Inflammatory macrophage (primary cell): ENCODE measurements at regions not wholly inside any gene's neighbourhood (a gene's known extent, or its start where the extent isn't known, plus 50 kb on each side); places are given as distances from the start of the nearest gene placed in this dataset.
"Not testable (repeated sequence)": the region's sequence is repeated elsewhere in the genome, so short reads cannot be mapped to it uniquely, and the experiment has no call there.

Experiments
- DNase-seq, 2 donors: peaks; one replicate each; pipeline ENCODE4 v3.0.0-alpha.2; 2020 to 2022

- no peak for DNase-seq
Measured at GRCh38 chr4:122973465-122973864, 51.1 kb upstream of the NUDT6 start.

- no peak for DNase-seq
Measured at GRCh38 chr4:122976111-122976510, 53.7 kb upstream of the NUDT6 start.

GRCh38 chr4:122977103-122977502 is 54.7 kb upstream of the NUDT6 start:
- no peak for DNase-seq

GRCh38 chr4:122978109-122978508 is 55.7 kb upstream of the NUDT6 start:
- DNase-seq, result no peak

GRCh38 chr4:122978789-122979188 is 56.4 kb upstream of the NUDT6 start:
- no peak for DNase-seq

GRCh38 chr4:122980860-122981259 is 58.5 kb upstream of the NUDT6 start:
- DNase-seq, result no peak

- no peak for DNase-seq
Measured at GRCh38 chr4:122988696-122989095, 66.3 kb upstream of the NUDT6 start.

GRCh38 chr4:122990891-122991290 is 68.5 kb upstream of the NUDT6 start:
- DNase-seq, result no peak

- no peak for DNase-seq
Measured at GRCh38 chr4:122992057-122992456, 69.7 kb upstream of the NUDT6 start.

GRCh38 chr4:122992641-122993040 is 70.2 kb upstream of the NUDT6 start:
- DNase-seq, result no peak

GRCh38 chr4:122996350-122996749 is 74.0 kb upstream of the NUDT6 start:
- DNase-seq, result no peak

- DNase-seq, result no peak
Measured at GRCh38 chr4:122997463-122998101, 75.2 kb upstream of the NUDT6 start.

- DNase-seq, result not testable (repeated sequence)
Measured at GRCh38 chr4:123004079-123004478, 81.7 kb upstream of the NUDT6 start.

GRCh38 chr4:123005126-123005525 is 82.7 kb upstream of the NUDT6 start:
- DNase-seq, result not testable (repeated sequence)

GRCh38 chr4:123007679-123008078 is 85.3 kb upstream of the NUDT6 start:
- no peak for DNase-seq

GRCh38 chr4:123012416-123012815 is 90.0 kb upstream of the NUDT6 start:
- DNase-seq, result not testable (repeated sequence)

GRCh38 chr4:123014038-123014437 is 91.6 kb upstream of the NUDT6 start:
- no peak for DNase-seq

- no peak for DNase-seq
Measured at GRCh38 chr4:123017078-123017477, 94.7 kb upstream of the NUDT6 start.

GRCh38 chr4:123017636-123018395 is 95.4 kb upstream of the NUDT6 start:
- no peak for DNase-seq

- no peak for DNase-seq
Measured at GRCh38 chr4:123018396-123018775, 96.0 kb upstream of the NUDT6 start.

- DNase-seq, result no peak
Measured at GRCh38 chr4:123020285-123020684, 97.9 kb upstream of the NUDT6 start.

GRCh38 chr4:123023647-123024046 is 101.2 kb upstream of the NUDT6 start:
- no peak for DNase-seq

- no peak for DNase-seq
Measured at GRCh38 chr4:123024710-123025109, 102.3 kb upstream of the NUDT6 start.

- no peak for DNase-seq
Measured at GRCh38 chr4:123025398-123025797, 103.0 kb upstream of the NUDT6 start.
